ENCODE measurements at regions not wholly inside any gene's neighbourhood (a gene's known extent, or its start where the extent isn't known, plus 50 kb on each side); places are given as distances from the start of the nearest gene placed in this dataset.
"Not testable (repeated sequence)": the region's sequence is repeated elsewhere in the genome, so short reads cannot be mapped to it uniquely, and the experiment has no call there.

DNA sequence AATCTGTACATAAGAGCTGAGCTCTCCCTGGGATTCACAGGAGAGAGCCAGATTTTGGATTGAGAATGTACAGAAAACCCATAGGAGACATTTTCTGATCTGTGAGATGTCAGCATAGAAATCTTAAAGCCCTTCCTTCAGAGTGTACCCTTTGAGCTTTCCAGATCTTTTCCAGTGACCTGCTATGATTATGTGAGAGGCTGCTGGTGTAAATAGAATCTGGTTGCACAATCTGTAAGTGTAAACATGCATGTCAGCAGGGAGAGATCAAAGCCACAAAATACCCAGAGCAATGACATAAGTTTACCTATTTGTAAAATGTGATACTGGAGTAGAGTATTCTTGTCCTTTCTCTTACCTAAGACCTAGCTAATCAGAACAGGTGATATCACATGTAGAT, 471.9 kb downstream of the FOXD4L5 start:
- H3K4me2 ChIP-seq (ENCODE audit: low read length); H3F3A ChIP-seq (ENCODE audit: control insufficient read depth, insufficient read depth); H3K9me2 ChIP-seq (replicated peaks; ENCODE audit: control insufficient read depth, low read length); H3K79me2 ChIP-seq (ENCODE audit: control insufficient read depth, low read length); H3K4me1 ChIP-seq (ENCODE audit: control insufficient read depth, low read length); H3K4me3 ChIP-seq (ENCODE audit: low read length); H3K27me3 ChIP-seq (ENCODE audit: control insufficient read depth, low read length); H3K27ac ChIP-seq (ENCODE audit: low read depth, low read length); H4K20me1 ChIP-seq (ENCODE audit: control insufficient read depth, insufficient read depth, low read depth, low read length); H3K36me3 ChIP-seq (ENCODE audit: control insufficient read depth, low read length); H3K9me3 ChIP-seq (ENCODE audit: control insufficient read depth, insufficient read depth, low read length): not testable (repeated sequence)

DNA sequence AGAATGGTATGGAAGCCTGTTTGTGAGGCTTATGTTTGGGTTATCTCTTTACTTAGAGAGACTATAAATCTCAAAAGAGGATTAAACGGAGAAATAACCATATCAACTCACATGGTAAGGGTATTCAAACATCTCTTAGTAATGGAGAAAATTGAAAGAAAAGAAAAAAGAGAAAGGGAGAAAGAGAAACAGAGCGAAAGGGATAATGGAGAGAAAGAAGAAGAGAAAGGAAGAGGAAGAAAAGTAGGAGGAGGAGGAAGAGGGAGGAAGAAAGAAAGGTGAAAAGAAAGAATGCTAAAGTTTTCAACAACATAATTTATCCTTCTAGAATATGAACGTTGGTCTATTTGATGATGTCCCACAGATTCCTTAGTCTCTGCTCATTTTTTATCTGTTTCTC, 506.3 kb downstream of the FOXD4L5 start:
- not testable (repeated sequence) for H3K27ac ChIP-seq (ENCODE audit: low read depth, low read length); H3K9me2 ChIP-seq (replicated peaks; ENCODE audit: control insufficient read depth, low read length); H3K4me3 ChIP-seq (ENCODE audit: low read length); H3F3A ChIP-seq (ENCODE audit: control insufficient read depth, insufficient read depth); H4K20me1 ChIP-seq (ENCODE audit: control insufficient read depth, insufficient read depth, low read depth, low read length); H3K9me3 ChIP-seq (ENCODE audit: control insufficient read depth, insufficient read depth, low read length); H3K79me2 ChIP-seq (ENCODE audit: control insufficient read depth, low read length); H3K4me1 ChIP-seq (ENCODE audit: control insufficient read depth, low read length); H3K36me3 ChIP-seq (ENCODE audit: control insufficient read depth, low read length); H3K27me3 ChIP-seq (ENCODE audit: control insufficient read depth, low read length); H3K4me2 ChIP-seq (ENCODE audit: low read length)

DNA sequence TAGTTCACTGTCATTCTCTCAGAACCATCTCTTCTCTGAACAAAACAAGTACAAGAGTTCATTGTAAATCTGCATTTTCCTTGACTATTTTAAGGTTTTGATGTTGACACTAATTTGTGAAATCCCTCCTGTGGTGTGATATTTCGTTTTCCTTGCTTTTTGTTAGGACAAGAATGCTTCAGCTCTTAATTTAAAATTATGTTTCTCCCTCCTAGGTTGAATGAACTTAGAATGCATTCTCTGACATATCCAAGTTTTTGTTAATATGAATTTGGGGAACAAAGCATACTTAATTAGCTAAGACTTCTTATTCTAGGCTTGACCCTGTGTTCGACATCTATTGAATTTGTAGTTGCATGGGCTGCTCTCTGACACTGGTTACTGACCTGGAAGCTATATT, 508.7 kb downstream of the FOXD4L5 start:
- not testable (repeated sequence) for H3K4me1 ChIP-seq (ENCODE audit: control insufficient read depth, low read length); H3K27me3 ChIP-seq (ENCODE audit: control insufficient read depth, low read length); H3K4me3 ChIP-seq (ENCODE audit: low read length)

DNA sequence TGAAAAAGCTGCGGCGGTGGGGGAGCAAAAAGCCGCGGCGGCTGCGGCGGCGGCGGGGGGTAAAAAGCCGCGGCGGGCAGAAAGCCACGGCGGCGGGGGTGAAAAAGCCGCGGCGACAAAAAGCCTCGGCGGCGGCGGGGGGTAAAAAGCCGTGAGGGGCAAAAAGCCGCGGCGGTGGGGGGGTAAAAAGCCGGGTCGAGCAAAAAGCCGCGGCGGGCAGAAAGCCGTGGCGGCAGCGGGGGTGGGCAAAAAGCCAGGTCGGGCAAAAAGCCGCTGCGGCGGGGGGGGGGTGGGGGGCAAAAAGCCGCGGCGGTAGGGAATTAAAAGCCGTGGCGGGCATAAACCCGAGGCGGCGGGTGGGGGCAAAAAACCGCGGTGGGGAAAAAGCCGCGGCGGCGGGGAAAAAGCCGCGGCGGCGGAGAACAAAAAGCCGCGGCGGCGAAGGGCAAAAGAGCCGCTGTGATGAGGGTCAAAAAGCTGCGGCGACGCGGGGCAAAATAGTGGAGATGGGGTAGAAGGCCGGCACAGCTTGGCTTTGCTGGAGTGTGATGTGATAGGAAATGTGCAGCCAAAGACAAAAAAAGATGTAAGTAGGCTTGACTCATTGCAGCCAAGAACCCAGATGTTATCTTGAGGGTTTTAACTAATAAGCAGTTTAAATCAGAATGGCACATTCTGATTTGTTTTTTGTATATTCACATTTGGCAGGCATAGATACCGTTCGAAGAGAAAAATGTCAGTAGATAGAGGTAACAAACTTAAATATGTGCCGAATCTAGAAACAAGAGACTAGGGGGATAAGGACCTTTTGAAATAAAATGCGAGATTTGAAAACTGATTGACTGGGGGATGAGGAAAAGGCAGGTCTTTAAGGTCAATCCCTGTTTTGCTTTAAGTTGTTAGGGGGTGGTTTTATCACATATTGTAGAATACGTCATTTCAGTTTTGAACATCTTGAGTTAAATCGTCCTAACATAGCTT, 509.9 kb downstream of the FOXD4L5 start:
- not testable (repeated sequence) for H3K9me3 ChIP-seq (ENCODE audit: control insufficient read depth, insufficient read depth, low read length); H3K27me3 ChIP-seq (ENCODE audit: control insufficient read depth, low read length); H3F3A ChIP-seq (ENCODE audit: control insufficient read depth, insufficient read depth); H3K4me3 ChIP-seq (ENCODE audit: low read length); H4K20me1 ChIP-seq (ENCODE audit: control insufficient read depth, insufficient read depth, low read depth, low read length); H3K79me2 ChIP-seq (ENCODE audit: control insufficient read depth, low read length); H3K4me1 ChIP-seq (ENCODE audit: control insufficient read depth, low read length); H3K9me2 ChIP-seq (replicated peaks; ENCODE audit: control insufficient read depth, low read length); H3K36me3 ChIP-seq (ENCODE audit: control insufficient read depth, low read length); H3K27ac ChIP-seq (ENCODE audit: low read depth, low read length); H3K4me2 ChIP-seq (ENCODE audit: low read length)

More for the DNA sequence above, 508.7 kb downstream of the FOXD4L5 start:
- H3K9me2 ChIP-seq (replicated peaks; ENCODE audit: control insufficient read depth, low read length); H3K27ac ChIP-seq (ENCODE audit: low read depth, low read length); H3K36me3 ChIP-seq (ENCODE audit: control insufficient read depth, low read length); H3K79me2 ChIP-seq (ENCODE audit: control insufficient read depth, low read length); H3F3A ChIP-seq (ENCODE audit: control insufficient read depth, insufficient read depth); H4K20me1 ChIP-seq (ENCODE audit: control insufficient read depth, insufficient read depth, low read depth, low read length); H3K4me2 ChIP-seq (ENCODE audit: low read length); H3K9me3 ChIP-seq (ENCODE audit: control insufficient read depth, insufficient read depth, low read length): not testable (repeated sequence)

DNA sequence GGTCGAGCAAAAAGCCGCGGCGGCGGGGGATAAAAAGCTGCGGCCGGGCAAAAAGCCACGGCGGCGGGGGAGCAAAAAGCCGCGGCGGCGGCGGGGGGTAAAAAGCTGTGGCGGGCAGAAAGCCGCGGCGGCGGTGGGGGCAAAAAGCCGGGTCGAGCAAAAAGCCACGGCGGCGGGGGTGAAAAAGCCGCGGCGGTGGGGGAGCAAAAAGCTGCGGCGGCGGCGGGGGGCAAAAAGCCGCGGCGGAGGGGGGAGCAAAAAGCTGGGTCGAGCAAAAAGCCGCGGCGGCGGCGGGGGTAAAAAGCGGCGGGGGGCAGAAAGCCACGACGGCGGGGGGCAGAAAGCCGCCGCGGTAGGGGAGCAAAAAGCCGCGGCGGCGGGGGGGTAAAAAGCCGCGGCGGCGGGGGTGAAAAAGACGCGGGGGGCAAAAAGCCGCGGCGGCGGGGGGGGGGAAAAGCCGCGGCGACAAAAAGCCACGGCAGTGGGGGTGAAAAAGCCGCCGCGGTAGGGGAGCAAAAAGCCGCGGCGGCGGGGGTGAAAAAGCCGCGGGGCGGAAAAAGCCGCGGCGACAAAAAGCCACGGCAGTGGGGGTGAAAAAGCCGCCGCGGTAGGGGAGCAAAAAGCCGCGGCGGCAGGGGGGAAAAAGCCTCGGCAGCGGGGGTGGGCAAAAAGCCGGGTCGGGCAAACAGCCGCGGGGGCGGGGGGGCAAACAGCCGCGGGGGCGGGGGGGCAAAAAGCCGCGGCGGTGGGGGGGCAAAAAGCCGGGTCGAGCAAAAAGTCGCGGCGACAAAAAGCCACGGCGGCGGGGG, 510.8 kb downstream of the FOXD4L5 start:
- not testable (repeated sequence) for H3K9me2 ChIP-seq (replicated peaks; ENCODE audit: control insufficient read depth, low read length); H3K79me2 ChIP-seq (ENCODE audit: control insufficient read depth, low read length); H3K27me3 ChIP-seq (ENCODE audit: control insufficient read depth, low read length); H4K20me1 ChIP-seq (ENCODE audit: control insufficient read depth, insufficient read depth, low read depth, low read length); H3K27ac ChIP-seq (ENCODE audit: low read depth, low read length); H3F3A ChIP-seq (ENCODE audit: control insufficient read depth, insufficient read depth); H3K36me3 ChIP-seq (ENCODE audit: control insufficient read depth, low read length); H3K9me3 ChIP-seq (ENCODE audit: control insufficient read depth, insufficient read depth, low read length); H3K4me1 ChIP-seq (ENCODE audit: control insufficient read depth, low read length)
- Histone ChIP-seq H3K4me2 (ENCODE audit: low read length) (peak overlapping the region; percentile 33; the same call in 1 of the 2 replicates), H3K4me3 (ENCODE audit: low read length) (peak overlapping the region; percentile 48)

All from DOHH2 (cell line).